Brain microvascular endothelial cell (primary cell): ENCODE measurements at regions not wholly inside any gene's neighbourhood (a gene's known extent, or its start where the extent isn't known, plus 50 kb on each side); places are given as distances from the start of the nearest gene placed in this dataset.
"Not testable (repeated sequence)": the region's sequence is repeated elsewhere in the genome, so short reads cannot be mapped to it uniquely, and the experiment has no call there.

Experiments used
- DNase-seq: peaks from one replicate; pipeline ENCODE4 v3.0.0-alpha.2; 2020
- H3K27ac ChIP-seq: fragments of 250-450 bp; sonication (Bioruptor Pico); 2 replicates; pipeline ENCODE4 v1.5.1; 2020; ENCODE audit warnings: mild to moderate bottlenecking, moderate library complexity
- H3K27me3 ChIP-seq: fragments of 250-450 bp; sonication (Bioruptor Pico); replicated peaks from 2 replicates; pipeline ENCODE4 v1.5.1; 2020; ENCODE audit warnings: mild to moderate bottlenecking
- H3K36me3 ChIP-seq: fragments of 250-450 bp; sonication (Bioruptor Pico); replicated peaks from 2 replicates; pipeline ENCODE4 v1.5.1; 2020; ENCODE audit warnings: mild to moderate bottlenecking
- H3K4me3 ChIP-seq: 2 replicates; pipeline ENCODE4 v1.5.1; 2011; ENCODE audit warnings: low read depth, mild to moderate bottlenecking, control low read depth, low read length, moderate library complexity
- CTCF ChIP-seq: IDR thresholded peaks from 2 replicates; pipeline ENCODE4 v1.5.1; 2011; ENCODE audit warnings: low read depth, mild to moderate bottlenecking, moderate library complexity, low read length, control low read depth, inconsistent platforms; ENCODE audit errors: missing control alignments
- in situ Hi-C: cut with HindIII; loops from 2 replicates; pipeline ENCODE4 v1.10.0; 2017; ENCODE audit warnings: low sequenced_read_pairs, low pct_ligation_motif_present

GRCh38 chr4:121616449-121616848, 80.3 kb downstream of the ANXA5 start:
- DNase-seq, in situ Hi-C loops, H3K36me3 ChIP-seq, H3K4me3 ChIP-seq, H3K27ac ChIP-seq, H3K27me3 ChIP-seq: not testable (repeated sequence)

GRCh38 chr4:121614101-121614500, 82.7 kb downstream of the ANXA5 start:
- Histone ChIP-seq H3K36me3 (no peaks in the 10 kb centered on the region), H3K4me3 (no peak overlapping the region), H3K27me3 (no peaks in the 10 kb centered on the region), H3K27ac (no peak overlapping the region)
- in situ Hi-C loops, result no loop called here
- TF ChIP-seq CTCF, result no peak
- DNase-seq, result no peak

GRCh38 chr4:121599049-121599448, 97.7 kb downstream of the ANXA5 start:
- Histone ChIP-seq H3K27ac (no peak overlapping the region), H3K27me3 (no peaks in the 10 kb centered on the region), H3K4me3 (no peak overlapping the region), H3K36me3 (no peaks in the 10 kb centered on the region)
- no peak for DNase-seq
- in situ Hi-C loops, result no loop called here
- TF ChIP-seq CTCF, result no peak

GRCh38 chr4:121597346-121597934, 99.3 kb downstream of the ANXA5 start:
- Histone ChIP-seq H3K27ac (no peak overlapping the region), H3K27me3 (no peaks in the 10 kb centered on the region), H3K36me3 (no peaks in the 10 kb centered on the region), H3K4me3 (no peak overlapping the region)
- peak; percentile 36 for DNase-seq
- in situ Hi-C loops, result no loop called here
- TF ChIP-seq CTCF, result no peak

- no peaks in the 10 kb centered on the region for H3K27me3 ChIP-seq
- in situ Hi-C loops, result no loop called here
- TF ChIP-seq CTCF, result no peak
- no peaks in the 10 kb centered on the region for H3K36me3 ChIP-seq
- peak; percentile 35 for DNase-seq
- no peak overlapping the region for H3K27ac ChIP-seq
- H3K4me3 ChIP-seq, result no peak overlapping the region
Observed at GRCh38 chr4:121594796-121595526, 101.8 kb downstream of the ANXA5 start.

GRCh38 chr4:121593760-121594159, 103.0 kb downstream of the ANXA5 start:
- Histone ChIP-seq H3K36me3 (no peaks in the 10 kb centered on the region), H3K27ac (no peak overlapping the region), H3K4me3 (no peak overlapping the region), H3K27me3 (no peaks in the 10 kb centered on the region)
- no peak for TF ChIP-seq CTCF
- no peak for DNase-seq
- in situ Hi-C loops, result no loop called here

- in situ Hi-C loops, H3K27ac ChIP-seq, H3K36me3 ChIP-seq, DNase-seq, H3K27me3 ChIP-seq, H3K4me3 ChIP-seq: not testable (repeated sequence)
Observed at GRCh38 chr4:121592257-121592656, 104.5 kb downstream of the ANXA5 start.
